Fibroblast of skin of scalp (primary cell): ENCODE measurements at regions not wholly inside any gene's neighbourhood (a gene's known extent, or its start where the extent isn't known, plus 50 kb on each side); places are given as distances from the start of the nearest gene placed in this dataset.
A peak's percentile ranks its signal among the peaks of the same experiment; 100 is the strongest.

ENCODE experiments used
- DNase-seq: peaks from one replicate; pipeline ENCODE4 v3.0.0-alpha.2; 2013

GRCh38 chr11:130616573-130616972, 168.1 kb downstream of the ADAMTS15 start:
- DNase-seq: no peak

- no peak for DNase-seq
These were observed 168.6 kb downstream of the ADAMTS15 start for GRCh38 chr11:130617001-130617400.

- no peak for DNase-seq
These were observed 172.1 kb downstream of the ADAMTS15 start for GRCh38 chr11:130620548-130620947.

DNA sequence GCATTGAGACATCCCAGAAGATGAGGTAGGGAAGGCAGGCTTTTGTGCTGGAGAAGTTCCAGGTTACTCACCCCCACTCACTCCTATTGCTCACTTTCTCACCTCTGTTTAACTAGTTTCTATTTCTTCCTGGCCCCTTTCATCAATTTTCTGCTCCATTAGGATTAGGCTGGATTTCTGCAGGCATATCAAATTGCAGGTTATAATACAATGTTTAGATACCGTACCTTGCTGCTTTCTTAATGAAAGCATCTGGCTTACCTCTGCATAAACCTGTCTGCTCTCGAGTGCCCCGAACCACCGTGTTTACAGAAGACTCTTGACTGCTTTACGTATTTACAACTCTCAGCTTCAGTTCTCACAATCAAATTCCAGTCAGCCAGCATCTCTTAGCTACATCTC, 173.7 kb downstream of the ADAMTS15 start:
- DNase-seq: no peak

DNA sequence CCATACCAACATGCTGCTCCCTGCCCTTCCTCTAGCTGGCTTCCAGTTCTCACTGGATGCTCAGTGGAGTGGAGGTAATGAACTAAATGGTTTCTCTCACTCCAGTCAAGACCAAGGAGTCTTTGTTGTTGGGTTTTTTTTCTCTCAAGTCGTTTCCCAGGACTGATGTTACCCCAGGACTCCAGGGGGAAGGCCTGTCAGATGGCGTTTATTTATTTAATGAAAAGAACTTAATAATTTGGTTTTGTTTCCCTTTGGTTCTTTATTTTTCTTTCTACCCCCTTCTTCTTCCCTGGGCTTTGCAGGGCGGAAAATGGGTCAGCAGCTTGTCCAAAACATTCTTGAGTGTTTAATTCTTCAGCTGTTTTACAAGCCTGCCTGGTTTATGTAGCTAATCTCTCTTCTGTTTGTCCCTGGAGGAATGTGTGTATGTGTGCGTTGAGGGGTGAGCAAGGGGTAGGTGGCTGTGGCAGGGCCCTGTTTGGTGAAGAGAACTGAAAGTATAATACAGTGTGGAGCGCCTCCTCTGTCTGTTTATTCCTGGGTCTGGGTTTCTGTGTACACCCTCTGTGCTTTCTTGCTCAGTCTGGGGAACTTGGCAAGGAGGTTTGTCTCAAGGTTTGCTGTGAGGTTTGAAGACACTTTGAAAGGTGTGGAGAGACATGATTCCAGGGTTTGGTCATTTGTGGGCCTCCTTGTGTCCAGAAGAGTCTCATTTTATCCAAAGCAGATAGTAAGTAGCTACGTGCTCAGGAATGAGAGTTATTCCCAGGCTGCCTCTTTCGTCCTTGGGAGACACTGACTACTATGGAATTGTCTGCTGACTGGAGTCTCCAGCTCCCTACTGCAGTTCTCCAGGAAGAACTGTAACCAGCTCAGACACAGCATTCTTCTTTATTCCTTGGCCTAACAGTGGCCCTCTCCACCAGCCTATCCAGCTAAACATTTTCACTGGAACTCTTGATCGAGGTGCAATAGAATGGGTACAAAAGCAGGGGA, 175.5 kb downstream of the ADAMTS15 start:
- DNase-seq: peak; percentile 47

GRCh38 chr11:130624971-130625544, 176.6 kb downstream of the ADAMTS15 start:
- no peak for DNase-seq

GRCh38 chr11:130625578-130626306, 177.3 kb downstream of the ADAMTS15 start:
- DNase-seq: no peak

- DNase-seq: no peak
These were observed 180.6 kb downstream of the ADAMTS15 start for GRCh38 chr11:130629039-130629438.

DNA sequence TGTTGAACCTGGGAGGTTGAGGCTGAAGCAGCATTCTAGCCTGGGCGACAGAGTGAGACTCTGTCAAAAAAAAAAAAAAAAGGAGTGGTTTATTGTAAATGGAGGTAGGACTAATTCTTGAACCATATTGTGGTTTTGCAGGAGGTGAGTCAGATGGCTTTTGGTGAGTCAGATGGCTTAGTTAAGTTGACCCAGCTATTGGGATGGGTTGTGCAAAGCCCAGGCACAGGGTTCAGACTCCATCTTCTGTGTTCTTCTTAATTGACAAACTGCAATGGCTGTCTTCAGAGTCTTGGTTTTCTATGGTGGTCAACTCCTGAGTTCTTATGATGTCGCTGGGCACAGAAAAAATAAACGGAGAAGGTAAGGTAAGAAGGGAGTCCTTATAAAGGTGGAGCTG, 182.7 kb downstream of the ADAMTS15 start:
- DNase-seq: peak; percentile 85

- no peak for DNase-seq
These were observed 185.0 kb downstream of the ADAMTS15 start for GRCh38 chr11:130633466-130633865.

GRCh38 chr11:130634186-130634585, 185.7 kb downstream of the ADAMTS15 start:
- DNase-seq: no peak

- peak; percentile 73 for DNase-seq
These were observed 186.6 kb downstream of the ADAMTS15 start for GRCh38 chr11:130634961-130635473.

GRCh38 chr11:130635937-130636630, 187.6 kb downstream of the ADAMTS15 start:
- no peak for DNase-seq

GRCh38 chr11:130636722-130637464, 188.4 kb downstream of the ADAMTS15 start:
- peak; percentile 67 for DNase-seq

DNA sequence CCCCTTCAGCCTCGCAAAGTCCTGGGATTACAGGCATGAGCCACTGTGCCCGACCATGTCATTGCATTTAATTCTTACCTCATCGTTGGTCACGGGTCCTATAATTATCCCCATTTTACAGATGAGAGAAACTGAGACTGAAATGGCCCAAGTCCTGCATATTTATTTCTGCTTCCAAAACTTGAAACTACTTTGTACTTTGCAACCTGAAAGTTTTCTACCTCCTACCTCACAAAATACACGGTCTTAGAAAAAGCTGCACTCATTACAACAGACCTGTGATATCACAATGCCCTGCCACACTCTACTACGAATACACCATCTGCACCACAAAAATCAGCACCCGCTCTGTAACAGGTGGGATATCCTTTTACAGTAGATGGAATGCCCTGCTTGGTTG, 189.1 kb downstream of the ADAMTS15 start:
- DNase-seq: no peak

- no peak for DNase-seq
These were observed 189.6 kb downstream of the ADAMTS15 start for GRCh38 chr11:130638033-130638432.

DNA sequence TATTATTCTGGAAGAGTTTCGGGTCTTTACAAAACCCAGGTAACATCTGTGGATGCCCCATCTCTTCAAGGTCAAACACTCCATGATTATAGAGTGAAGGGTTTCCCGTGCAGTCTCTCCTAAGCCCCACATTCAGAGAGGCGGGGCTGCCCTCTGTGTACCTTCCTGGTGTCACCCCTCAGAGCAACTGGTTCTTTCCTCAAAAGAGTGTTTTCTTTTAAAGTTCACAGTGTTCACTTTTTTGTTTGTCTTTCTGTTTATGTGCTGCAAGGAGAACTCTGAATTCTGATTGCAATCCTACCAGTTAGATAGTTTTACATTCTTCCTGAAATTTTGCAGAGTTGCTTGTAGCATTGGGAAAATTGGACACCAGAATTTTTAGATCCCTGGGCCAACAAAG, 190.2 kb downstream of the ADAMTS15 start:
- no peak for DNase-seq

GRCh38 chr11:130639369-130639768, 190.9 kb downstream of the ADAMTS15 start:
- DNase-seq: no peak

- no peak for DNase-seq
These were observed 192.1 kb downstream of the ADAMTS15 start for GRCh38 chr11:130640526-130640925.

- no peak for DNase-seq
These were observed 193.4 kb downstream of the ADAMTS15 start for GRCh38 chr11:130641876-130642275.

DNA sequence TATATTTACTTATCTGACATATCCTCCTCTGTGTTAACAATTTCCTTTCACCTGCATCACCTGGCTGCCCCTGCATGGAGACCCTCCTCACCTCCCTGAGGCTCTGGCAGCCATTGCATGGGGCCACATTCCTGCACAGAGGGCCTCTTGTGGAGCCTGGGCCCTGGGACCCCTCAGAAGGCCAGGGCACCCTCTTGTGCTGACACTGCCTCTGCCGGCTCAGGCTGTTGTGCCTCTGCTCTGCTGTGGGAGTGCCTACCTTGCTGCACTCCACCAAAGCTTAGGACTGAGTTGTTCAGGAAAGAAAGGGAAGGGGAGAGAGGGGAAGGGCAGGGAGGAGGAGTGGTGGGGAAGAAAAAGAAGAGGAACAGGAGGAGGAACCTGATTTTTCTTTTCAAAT, 194.5 kb downstream of the ADAMTS15 start:
- no peak for DNase-seq

DNA sequence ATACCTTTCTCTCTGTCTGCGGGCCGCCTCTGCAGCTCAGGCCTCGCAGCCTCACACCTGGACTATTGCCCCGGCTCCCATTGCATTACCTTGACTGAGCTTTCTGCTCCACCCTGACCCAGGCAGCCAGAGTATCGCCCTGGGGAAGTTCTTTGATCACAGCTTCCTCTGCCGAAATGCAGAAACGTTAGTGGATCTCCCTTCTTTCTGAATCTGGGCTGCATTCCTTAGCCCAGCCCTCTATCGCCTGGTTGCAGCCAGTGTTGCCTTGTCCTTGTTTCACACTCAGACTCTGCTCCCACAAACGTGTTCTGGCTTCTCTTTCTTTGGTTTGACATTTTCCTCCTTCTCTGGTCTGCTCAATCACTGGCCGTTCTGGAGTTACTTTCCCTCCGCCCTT, 195.7 kb downstream of the ADAMTS15 start:
- no peak for DNase-seq
